ENCODE measurements at regions not wholly inside any gene's neighbourhood (a gene's known extent, or its start where the extent isn't known, plus 50 kb on each side); places are given as distances from the start of the nearest gene placed in this dataset.

DNA sequence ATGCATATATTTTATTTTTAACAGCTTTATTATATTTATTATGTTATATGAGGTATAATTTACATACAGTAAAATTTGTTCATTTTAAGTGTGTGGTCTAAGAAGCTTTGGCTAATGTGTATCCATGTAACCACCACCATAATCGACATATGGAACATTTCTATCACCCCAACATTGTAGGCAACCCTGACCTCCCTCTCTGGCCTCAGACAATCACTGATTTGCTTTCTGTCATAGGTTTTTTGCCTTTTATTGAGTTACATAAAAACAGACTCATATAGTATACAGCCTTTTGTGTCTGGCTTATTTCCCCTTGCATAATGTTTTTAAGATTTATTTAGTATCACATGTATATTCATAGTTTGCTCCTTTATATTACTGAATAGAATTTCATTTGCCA, 90.7 kb upstream of the KL start:
- TF ChIP-seq, protein P1, sequence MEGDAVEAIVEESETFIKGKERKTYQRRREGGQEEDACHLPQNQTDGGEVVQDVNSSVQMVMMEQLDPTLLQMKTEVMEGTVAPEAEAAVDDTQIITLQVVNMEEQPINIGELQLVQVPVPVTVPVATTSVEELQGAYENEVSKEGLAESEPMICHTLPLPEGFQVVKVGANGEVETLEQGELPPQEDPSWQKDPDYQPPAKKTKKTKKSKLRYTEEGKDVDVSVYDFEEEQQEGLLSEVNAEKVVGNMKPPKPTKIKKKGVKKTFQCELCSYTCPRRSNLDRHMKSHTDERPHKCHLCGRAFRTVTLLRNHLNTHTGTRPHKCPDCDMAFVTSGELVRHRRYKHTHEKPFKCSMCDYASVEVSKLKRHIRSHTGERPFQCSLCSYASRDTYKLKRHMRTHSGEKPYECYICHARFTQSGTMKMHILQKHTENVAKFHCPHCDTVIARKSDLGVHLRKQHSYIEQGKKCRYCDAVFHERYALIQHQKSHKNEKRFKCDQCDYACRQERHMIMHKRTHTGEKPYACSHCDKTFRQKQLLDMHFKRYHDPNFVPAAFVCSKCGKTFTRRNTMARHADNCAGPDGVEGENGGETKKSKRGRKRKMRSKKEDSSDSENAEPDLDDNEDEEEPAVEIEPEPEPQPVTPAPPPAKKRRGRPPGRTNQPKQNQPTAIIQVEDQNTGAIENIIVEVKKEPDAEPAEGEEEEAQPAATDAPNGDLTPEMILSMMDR (IDR thresholded peaks at IDR 0.05) = no peak
- ATAC-seq (ENCODE audit: low FRiP score) (no peak), DNase-seq (ENCODE audit: low spot score) (no peak)

DNA sequence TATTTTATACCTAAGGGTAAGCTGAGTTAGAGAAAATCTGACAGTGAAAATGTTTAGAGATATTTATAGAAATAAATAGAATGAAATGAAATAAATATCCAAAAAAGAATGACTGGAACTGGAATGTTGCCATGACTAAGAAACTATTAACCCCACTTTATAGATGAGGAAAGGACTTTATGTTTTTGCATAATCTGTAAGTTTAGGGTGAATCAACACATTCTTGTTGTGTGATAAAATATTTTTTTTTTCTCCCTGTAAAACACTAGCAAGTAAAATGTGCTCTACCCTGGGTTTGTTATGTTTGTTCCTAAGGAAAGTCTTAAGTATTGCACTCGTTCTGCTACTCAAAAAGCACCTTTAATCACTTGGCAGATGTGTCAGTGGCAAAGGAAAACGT, 83.8 kb upstream of the KL start:
- ATAC-seq (ENCODE audit: low FRiP score) (no peak), DNase-seq (ENCODE audit: low spot score) (no peak)
- TF ChIP-seq, protein P1 (IDR thresholded peaks at IDR 0.05) = no peak

DNA sequence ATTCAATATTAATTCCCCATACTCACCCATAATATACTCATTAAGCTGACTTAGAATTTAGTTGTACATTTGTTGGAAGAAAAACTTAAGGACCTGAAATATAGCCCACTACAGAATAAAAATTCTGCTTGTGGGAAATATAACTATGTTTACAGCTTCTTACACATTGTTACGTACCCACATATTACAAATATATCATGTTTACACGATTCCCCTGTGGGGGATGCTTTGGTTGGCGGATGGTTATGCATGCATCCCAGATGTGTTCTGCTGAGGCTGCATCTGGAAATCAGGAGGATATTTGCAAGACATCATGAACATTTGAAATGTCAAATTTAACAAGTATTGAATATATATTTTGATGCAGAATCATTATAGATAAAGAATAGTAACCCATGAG, 79.5 kb upstream of the KL start:
- no peak for DNase-seq (ENCODE audit: low spot score)
- TF ChIP-seq, protein P1 (IDR thresholded peaks at IDR 0.05) = no peak
- no peak for ATAC-seq (ENCODE audit: low FRiP score)

DNA sequence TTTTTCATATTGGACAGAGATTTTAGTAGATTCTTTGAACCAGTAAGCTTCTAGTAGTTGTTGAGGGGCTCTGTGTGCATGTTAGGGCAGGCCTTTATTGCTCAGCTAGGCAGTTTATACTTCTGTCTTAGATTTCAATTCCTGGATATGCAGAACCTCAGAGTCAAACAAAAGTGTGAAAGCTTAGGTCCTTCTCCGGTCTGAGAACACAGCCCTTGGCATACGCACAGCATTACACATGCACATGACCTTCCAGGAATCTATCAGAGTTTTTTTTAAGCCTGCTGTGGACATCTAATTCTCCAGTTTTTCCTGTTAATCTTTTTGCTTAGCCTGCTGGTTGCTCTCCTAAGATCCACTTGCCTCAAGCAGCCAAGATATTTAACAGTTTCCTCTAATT, 77.9 kb upstream of the KL start:
- DNase-seq (ENCODE audit: low spot score) (no peak), ATAC-seq (ENCODE audit: low FRiP score) (no peak)
- TF ChIP-seq, protein P1 (IDR thresholded peaks at IDR 0.05) = no peak

DNA sequence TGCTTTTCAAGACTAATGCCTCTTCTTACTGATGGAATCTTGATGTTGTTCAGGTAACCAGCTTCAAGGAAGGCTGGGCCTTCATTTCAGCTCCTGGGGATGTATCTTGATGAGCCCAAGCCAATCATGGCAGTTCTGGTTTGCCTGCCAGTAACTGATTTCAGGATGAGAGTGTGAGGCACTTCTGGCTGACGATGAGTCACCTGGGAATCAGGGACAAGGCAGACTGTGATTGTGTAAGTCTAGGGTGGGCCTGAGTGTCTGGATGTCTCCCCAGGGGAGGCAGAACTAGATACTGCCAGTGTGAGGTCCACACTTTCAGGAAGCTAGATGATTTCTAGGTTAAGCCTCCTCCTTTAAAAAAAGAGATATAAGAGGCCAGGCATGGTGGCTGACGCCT, 77.3 kb upstream of the KL start:
- ATAC-seq (ENCODE audit: low FRiP score) = no peak
- DNase-seq (ENCODE audit: low spot score) = no peak
- TF ChIP-seq, protein P1 (IDR thresholded peaks at IDR 0.05) = no peak

DNA sequence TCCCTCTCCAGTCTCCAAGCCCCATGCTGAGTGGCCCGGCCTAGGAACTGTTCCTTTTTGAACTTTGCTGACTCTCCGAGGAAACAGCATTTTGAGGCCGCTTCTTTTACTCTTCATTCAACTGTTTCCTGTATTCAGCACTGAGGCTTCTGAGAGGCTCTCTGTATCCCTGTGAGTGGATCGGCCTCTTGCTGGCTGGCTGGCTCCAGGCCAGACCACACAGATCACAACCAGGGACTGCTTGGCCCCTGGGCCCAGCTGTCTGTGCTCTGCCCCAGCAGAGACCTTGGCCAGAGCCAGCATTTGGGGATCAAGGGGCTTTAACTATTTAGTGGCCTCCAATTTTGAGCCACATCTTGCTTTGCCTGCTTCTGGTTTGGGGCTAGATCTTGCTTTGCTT, 75.6 kb upstream of the KL start:
- TF ChIP-seq, protein P1 (IDR thresholded peaks at IDR 0.05) = no peak
- DNase-seq (ENCODE audit: low spot score) (no peak), ATAC-seq (ENCODE audit: low FRiP score) (no peak)

DNA sequence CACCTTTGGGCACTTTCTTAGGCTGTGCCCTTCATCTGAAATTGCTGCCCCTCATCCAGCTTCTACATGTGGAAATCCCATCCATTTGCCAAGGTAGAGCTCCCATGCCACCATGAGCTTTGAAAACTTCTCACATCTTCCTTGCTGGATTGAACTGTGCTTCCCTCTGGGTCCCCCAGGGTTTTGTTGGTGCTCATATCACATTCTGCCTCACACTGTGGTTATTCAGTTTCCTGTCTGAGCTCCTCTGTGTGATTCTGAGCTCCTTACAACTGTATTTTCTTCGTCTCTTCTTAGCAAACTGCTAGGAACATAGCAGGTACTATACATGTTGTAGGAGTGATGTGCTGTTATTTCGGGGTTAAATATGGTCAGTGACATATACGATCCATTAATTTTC, 74.9 kb upstream of the KL start:
- no peak for DNase-seq (ENCODE audit: low spot score)
- TF ChIP-seq, protein P1 (IDR thresholded peaks at IDR 0.05) = no peak
- no peak for ATAC-seq (ENCODE audit: low FRiP score)

Data from omental fat pad (tissue), 3 donors.